ENCODE measurements at regions not wholly inside any gene's neighbourhood (a gene's known extent, or its start where the extent isn't known, plus 50 kb on each side); places are given as distances from the start of the nearest gene placed in this dataset.

- Histone ChIP-seq H4K20me1 (ENCODE audit: insufficient read depth, low read length) (no peaks in the 10 kb centered on the region), H3K27me3 (ENCODE audit: control insufficient read depth in 2 of 2, insufficient read depth in 2 of 2, low read length in 2 of 2) (no peaks in the 10 kb centered on the region), H3K79me2 (ENCODE audit: insufficient read depth, low read length) (no peaks in the 10 kb centered on the region), H3K9ac (ENCODE audit: insufficient read depth, low read length, poor library complexity, severe bottlenecking) (no peak overlapping the region), H3K4me3 (replicated peaks in 1 of 3; ENCODE audit: low read depth in 2 of 3, low read length in 3 of 3) (no peak overlapping the region), H3K9me3 (replicated peaks in 1 of 2; ENCODE audit: control insufficient read depth in 1 of 2, insufficient read depth in 1 of 2, low read length in 2 of 2) (no peaks in the 10 kb centered on the region), H3K4me1 (ENCODE audit: control insufficient read depth in 1 of 2, insufficient read depth in 2 of 2, low read length in 2 of 2) (peaks cover 0 to 9% of the 10 kb centered on the region in 2 donors), H3K36me3 (replicated peaks in 1 of 2; ENCODE audit: control insufficient read depth in 1 of 2, insufficient read depth in 2 of 2, low read length in 2 of 2) (no peaks in the 10 kb centered on the region), H3K27ac (ENCODE audit: low read depth in 1 of 2, low read length in 2 of 2) (no peak overlapping the region), H2AFZ (ENCODE audit: insufficient read depth, low read depth, low read length, poor library complexity, severe bottlenecking) (no peak overlapping the region), H3K4me2 (replicated peaks; ENCODE audit: extremely low read depth, low read length, poor library complexity, severe bottlenecking) (no peak overlapping the region)
- Mint-ChIP-seq H3K4me3 (no peak overlapping the region), H3K27ac (no peak overlapping the region), H3K9me3 (peaks cover 0 to 4% (median 0%) of the 10 kb centered on the region in 7 donors), H3K36me3 (no peaks in the 10 kb centered on the region), H3K4me1 (peaks cover 14% of the 10 kb centered on the region), H3K27me3 (ENCODE audit: low read depth in 3 of 3) (no peaks in the 10 kb centered on the region)
- TF ChIP-seq, protein P1, sequence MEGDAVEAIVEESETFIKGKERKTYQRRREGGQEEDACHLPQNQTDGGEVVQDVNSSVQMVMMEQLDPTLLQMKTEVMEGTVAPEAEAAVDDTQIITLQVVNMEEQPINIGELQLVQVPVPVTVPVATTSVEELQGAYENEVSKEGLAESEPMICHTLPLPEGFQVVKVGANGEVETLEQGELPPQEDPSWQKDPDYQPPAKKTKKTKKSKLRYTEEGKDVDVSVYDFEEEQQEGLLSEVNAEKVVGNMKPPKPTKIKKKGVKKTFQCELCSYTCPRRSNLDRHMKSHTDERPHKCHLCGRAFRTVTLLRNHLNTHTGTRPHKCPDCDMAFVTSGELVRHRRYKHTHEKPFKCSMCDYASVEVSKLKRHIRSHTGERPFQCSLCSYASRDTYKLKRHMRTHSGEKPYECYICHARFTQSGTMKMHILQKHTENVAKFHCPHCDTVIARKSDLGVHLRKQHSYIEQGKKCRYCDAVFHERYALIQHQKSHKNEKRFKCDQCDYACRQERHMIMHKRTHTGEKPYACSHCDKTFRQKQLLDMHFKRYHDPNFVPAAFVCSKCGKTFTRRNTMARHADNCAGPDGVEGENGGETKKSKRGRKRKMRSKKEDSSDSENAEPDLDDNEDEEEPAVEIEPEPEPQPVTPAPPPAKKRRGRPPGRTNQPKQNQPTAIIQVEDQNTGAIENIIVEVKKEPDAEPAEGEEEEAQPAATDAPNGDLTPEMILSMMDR (IDR thresholded peaks at IDR 0.05) = no peak
- DNase-seq = no peak
- intact Hi-C loops (cut with micrococcal nuclease) = no loop called here
Measured at GRCh38 chr3:16052964-16053363, 121.5 kb upstream of the GALNT15 start.

DNA sequence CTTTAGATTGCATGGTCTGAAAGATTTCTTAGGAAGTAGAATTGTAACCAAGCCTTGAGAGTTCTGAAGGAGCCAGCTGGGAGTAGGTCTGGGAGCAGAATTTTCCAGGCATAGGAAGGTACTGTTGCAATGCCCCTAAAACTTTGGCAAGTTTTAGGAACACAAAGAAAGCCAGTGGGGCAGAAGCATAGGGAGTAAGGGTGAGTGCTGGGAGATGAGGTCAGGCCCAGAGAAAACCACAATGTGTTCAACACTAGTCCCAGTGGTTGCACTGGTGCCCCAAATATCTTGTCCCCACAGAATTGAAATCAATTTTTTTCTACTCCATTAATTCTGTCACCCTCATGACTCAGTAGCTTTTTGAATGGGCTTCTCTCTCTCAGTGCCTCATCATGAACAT lies 120.7 kb upstream of the GALNT15 start:
- Histone ChIP-seq H3K4me2 (replicated peaks; ENCODE audit: extremely low read depth, low read length, poor library complexity, severe bottlenecking) (no peak overlapping the region), H3K4me3 (replicated peaks in 1 of 3; ENCODE audit: low read depth in 2 of 3, low read length in 3 of 3) (no peak overlapping the region), H3K79me2 (ENCODE audit: insufficient read depth, low read length) (no peaks in the 10 kb centered on the region), H3K4me1 (ENCODE audit: control insufficient read depth in 1 of 2, insufficient read depth in 2 of 2, low read length in 2 of 2) (peaks cover 0 to 7% of the 10 kb centered on the region in 2 donors), H3K9me3 (replicated peaks in 1 of 2; ENCODE audit: control insufficient read depth in 1 of 2, insufficient read depth in 1 of 2, low read length in 2 of 2) (no peaks in the 10 kb centered on the region), H3K27me3 (ENCODE audit: control insufficient read depth in 2 of 2, insufficient read depth in 2 of 2, low read length in 2 of 2) (no peaks in the 10 kb centered on the region), H2AFZ (ENCODE audit: insufficient read depth, low read depth, low read length, poor library complexity, severe bottlenecking) (no peak overlapping the region), H3K9ac (ENCODE audit: insufficient read depth, low read length, poor library complexity, severe bottlenecking) (no peak overlapping the region), H3K36me3 (replicated peaks in 1 of 2; ENCODE audit: control insufficient read depth in 1 of 2, insufficient read depth in 2 of 2, low read length in 2 of 2) (no peaks in the 10 kb centered on the region), H4K20me1 (ENCODE audit: insufficient read depth, low read length) (no peaks in the 10 kb centered on the region), H3K27ac (ENCODE audit: low read depth in 1 of 2, low read length in 2 of 2) (no peak overlapping the region)
- TF ChIP-seq, protein P1 (IDR thresholded peaks at IDR 0.05) = no peak
- peaks cover 8% of the 10 kb centered on the region for H3K4me1 Mint-ChIP-seq
- no peak for DNase-seq
- peaks cover 0 to 4% (median 0%) of the 10 kb centered on the region in 7 donors for H3K9me3 Mint-ChIP-seq
- H3K4me3 Mint-ChIP-seq = no peak overlapping the region
- no peaks in the 10 kb centered on the region for H3K27me3 Mint-ChIP-seq (ENCODE audit: low read depth in 3 of 3)
- no peaks in the 10 kb centered on the region for H3K36me3 Mint-ChIP-seq
- intact Hi-C loops (cut with micrococcal nuclease) = no loop called here
- H3K27ac Mint-ChIP-seq = no peak overlapping the region

All from CD14-positive monocyte (primary cell).